ENCODE measurements at regions not wholly inside any gene's neighbourhood (a gene's known extent, or its start where the extent isn't known, plus 50 kb on each side); places are given as distances from the start of the nearest gene placed in this dataset.
A peak's percentile ranks its signal among the peaks of the same experiment; 100 is the strongest.

DNA sequence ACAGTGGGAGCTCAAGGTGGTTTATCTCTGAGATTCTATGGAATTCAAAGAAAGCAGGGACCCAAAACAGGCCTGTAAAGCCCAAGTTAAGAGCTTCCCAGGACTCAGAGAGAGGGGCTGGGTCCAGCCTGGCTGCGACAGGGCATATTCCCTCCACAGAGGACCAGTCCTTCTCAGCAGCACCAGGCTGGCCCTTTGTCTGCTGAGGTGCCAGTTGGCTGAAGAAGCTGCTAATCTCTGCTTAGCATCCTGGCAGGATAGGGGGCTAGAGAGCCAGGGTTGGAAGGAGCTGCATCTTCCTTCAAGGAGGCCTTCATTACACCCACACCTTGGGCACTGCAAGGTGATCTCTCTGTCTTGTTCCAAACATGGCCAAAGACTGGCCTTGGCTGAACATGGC lies 68.3 kb upstream of the TUNAR start:
- no peak for DNase-seq (ENCODE audit: low read depth)
- TF ChIP-seq, protein P1, sequence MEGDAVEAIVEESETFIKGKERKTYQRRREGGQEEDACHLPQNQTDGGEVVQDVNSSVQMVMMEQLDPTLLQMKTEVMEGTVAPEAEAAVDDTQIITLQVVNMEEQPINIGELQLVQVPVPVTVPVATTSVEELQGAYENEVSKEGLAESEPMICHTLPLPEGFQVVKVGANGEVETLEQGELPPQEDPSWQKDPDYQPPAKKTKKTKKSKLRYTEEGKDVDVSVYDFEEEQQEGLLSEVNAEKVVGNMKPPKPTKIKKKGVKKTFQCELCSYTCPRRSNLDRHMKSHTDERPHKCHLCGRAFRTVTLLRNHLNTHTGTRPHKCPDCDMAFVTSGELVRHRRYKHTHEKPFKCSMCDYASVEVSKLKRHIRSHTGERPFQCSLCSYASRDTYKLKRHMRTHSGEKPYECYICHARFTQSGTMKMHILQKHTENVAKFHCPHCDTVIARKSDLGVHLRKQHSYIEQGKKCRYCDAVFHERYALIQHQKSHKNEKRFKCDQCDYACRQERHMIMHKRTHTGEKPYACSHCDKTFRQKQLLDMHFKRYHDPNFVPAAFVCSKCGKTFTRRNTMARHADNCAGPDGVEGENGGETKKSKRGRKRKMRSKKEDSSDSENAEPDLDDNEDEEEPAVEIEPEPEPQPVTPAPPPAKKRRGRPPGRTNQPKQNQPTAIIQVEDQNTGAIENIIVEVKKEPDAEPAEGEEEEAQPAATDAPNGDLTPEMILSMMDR (IDR thresholded peaks at IDR 0.05; ENCODE audit: insufficient read depth, low read length), result no peak
- no peak overlapping the region for H3K4me3 ChIP-seq (ENCODE audit: low read depth, low read length)

DNA sequence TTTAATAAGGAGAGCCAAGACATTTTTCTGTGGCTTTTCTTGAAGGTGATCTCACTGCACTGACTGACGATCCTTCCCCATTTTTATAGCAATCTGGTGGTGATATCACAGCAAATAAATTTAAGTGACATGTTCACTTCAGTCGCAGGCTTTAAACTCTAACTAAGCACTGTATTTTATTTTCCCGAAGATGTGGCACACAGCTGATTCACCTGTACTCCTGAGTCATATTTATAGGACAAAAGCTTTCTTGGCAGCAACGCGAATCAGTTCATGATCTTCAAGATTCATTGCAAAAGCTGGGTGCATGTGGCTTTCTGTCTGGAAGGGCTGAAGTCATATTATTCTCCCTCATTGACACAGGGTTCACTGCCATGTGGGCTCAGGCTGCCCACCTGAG lies 79.8 kb upstream of the TUNAR start:
- DNase-seq (ENCODE audit: low read depth), result no peak
- no peak overlapping the region for H3K4me3 ChIP-seq (ENCODE audit: low read depth, low read length)
- TF ChIP-seq, protein P1 (IDR thresholded peaks at IDR 0.05; ENCODE audit: insufficient read depth, low read length), result no peak

DNA sequence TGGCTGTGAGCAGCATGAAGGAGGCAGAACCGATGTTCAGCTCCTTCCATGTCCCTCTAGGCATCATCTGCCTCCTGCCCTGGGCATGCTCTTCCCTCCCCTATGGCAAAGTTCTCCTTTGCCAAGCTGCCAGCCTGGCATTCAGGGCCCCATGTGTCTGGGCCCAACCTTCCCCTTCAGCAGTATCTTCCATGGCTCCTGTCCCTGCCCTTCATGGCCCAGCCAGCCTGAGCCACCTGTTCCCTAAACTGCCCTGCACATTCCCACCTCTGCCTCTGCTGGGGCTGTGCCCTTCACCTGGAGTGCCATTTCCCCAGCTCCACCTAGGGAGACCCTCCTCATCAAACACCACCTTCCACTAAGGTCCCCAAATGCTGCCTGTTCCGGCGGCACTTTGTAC lies 74.0 kb upstream of the TCL1A start:
- H3K4me3 ChIP-seq (ENCODE audit: low read depth, low read length), result no peak overlapping the region
- TF ChIP-seq, protein P1 (IDR thresholded peaks at IDR 0.05; ENCODE audit: insufficient read depth, low read length), result no peak
- no peak for DNase-seq (ENCODE audit: low read depth)

DNA sequence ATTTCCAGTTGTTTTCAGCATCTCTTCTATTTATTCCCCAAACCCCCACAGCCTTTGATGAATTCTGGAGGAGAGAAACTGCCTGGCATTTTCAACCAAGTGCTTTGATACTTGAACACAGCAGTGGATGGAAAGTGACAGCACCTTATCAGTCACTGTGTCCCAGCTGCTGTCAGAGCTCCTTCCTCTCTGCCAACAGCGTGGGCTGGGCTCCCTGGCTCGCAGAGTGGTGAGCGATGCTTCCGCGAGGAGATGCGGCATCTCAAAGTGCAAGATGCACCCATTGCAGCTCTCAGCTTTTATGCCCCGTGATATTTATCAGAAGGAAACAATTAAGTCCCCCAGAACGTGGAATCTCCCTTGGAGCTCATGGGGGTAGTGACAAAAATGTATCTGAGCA lies 72.6 kb upstream of the TCL1A start:
- no peak for DNase-seq (ENCODE audit: low read depth)
- TF ChIP-seq, protein P1 (IDR thresholded peaks at IDR 0.05; ENCODE audit: insufficient read depth, low read length), result no peak
- H3K4me3 ChIP-seq (ENCODE audit: low read depth, low read length), result no peak overlapping the region

DNA sequence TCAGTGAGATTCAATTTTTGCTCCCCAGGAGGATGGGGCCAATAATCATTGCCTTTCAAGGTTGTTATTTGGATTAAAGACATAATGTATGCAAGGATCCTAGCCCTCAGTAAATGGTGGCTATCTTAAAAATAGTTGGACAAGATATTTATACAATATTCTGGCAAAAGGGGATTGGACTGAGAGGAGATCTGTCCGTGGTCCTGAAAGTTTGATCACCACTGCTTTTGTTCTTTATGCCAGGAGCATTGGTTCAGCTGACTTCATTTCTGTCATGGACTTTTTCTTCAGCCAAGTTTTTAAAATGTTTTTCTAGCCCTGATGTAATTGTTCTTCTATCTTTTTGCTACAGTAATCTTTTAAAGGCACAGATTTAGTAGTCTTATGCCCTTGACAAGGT lies 70.2 kb upstream of the TCL1A start:
- TF ChIP-seq, protein P1 (IDR thresholded peaks at IDR 0.05; ENCODE audit: insufficient read depth, low read length), result no peak

DNA sequence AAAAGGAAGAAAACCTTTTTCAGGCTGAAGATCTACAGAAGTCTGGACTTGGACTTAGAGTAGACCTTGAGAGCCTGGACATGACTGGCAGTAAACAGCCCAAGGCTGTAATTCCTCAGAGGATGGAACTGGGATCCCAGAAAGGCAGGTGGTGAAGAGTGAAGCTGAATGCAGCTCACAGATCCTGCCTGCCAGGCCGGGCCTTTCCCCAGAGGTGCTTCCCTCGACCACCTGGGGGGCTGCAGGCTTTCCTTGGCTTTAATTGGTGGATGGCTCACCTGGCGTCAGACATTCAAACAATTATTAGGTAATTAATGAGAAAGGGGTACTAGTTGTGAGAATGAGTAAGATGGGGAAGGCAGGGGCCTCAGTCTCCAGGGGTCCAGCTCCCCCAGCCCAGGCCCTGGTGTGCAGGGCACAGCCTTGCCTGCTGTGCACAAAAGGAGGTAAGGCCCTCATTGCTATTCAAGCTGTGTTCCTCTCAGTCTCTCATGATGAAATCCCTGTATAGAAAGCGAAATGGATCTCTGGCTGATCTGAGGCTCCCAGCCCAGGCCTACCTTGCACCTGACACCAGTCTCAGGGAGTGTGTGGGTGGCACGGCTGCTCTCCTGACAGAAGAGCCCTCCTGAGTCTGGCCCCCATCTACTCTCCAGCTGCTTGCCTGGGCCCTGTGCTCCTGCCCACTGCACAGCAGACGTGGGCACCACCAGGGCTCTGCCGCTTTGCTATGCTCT lies 63.0 kb upstream of the TCL1A start:
- TF ChIP-seq, protein P1 (IDR thresholded peaks at IDR 0.05; ENCODE audit: insufficient read depth, low read length), result no peak
- no peak overlapping the region for H3K4me3 ChIP-seq (ENCODE audit: low read depth, low read length)

More for the DNA sequence above, 70.2 kb upstream of the TCL1A start:
- H3K4me3 ChIP-seq (ENCODE audit: low read depth, low read length), result no peak overlapping the region
- peak; percentile 49 for DNase-seq (ENCODE audit: low read depth)

More for the DNA sequence above, 63.0 kb upstream of the TCL1A start:
- DNase-seq (ENCODE audit: low read depth), result no peak

All from fibroblast of the aortic adventitia (primary cell).